ENCODE measurements at regions not wholly inside any gene's neighbourhood (a gene's known extent, or its start where the extent isn't known, plus 50 kb on each side); places are given as distances from the start of the nearest gene placed in this dataset.

- DNase-seq, result no peak
These were observed 50.4 kb upstream of the CIBAR2 start for GRCh38 chr16:85162478-85163277.

- no peak for DNase-seq
These were observed 51.2 kb upstream of the CIBAR2 start for GRCh38 chr16:85163278-85164112.

DNA sequence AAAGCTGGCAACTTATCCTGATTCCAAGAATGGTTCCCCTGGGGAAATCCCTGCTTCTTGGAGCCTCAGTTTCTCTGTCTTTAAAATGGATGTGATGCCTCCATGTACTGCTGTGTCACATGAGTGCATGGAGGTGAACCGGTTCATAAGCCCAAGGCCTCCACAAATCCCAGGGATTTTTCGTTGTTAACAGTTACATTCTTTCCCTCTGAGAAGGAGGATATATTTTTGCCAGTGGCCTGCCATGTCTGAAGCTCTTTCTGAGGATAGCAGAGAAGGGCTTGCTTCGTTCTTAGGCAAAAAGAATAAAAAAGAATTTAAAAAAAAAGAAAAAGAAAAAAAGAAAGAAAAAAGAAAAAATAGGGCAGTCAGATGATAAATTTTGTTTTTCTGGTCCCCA lies 52.2 kb upstream of the CIBAR2 start:
- no peak for DNase-seq

- no peak for DNase-seq
These were observed 52.7 kb upstream of the CIBAR2 start for GRCh38 chr16:85164838-85165516.

GRCh38 chr16:85165781-85166180 lies 53.5 kb upstream of the CIBAR2 start:
- DNase-seq, result no peak

DNA sequence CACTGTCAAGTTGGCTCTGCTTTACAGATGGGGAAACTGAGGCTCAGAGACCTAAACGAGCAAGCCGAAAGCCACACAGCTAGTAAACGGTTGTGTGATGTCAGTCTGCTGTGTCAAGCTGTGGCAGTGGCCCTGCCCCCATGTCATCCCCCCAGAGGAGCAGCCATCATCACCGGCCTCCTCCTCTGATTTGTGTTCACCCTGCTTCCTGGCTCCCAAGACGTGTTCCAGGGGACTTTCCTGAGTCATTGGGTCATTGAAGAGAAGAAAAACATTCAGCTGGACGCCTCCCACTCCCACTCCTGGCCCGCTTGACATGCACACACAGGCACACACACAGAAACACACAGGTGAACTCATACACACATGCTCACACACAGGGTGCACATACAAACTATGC lies 54.0 kb upstream of the CIBAR2 start:
- DNase-seq, result no peak

- DNase-seq, result no peak
These were observed 54.7 kb upstream of the CIBAR2 start for GRCh38 chr16:85166699-85167588.

DNA sequence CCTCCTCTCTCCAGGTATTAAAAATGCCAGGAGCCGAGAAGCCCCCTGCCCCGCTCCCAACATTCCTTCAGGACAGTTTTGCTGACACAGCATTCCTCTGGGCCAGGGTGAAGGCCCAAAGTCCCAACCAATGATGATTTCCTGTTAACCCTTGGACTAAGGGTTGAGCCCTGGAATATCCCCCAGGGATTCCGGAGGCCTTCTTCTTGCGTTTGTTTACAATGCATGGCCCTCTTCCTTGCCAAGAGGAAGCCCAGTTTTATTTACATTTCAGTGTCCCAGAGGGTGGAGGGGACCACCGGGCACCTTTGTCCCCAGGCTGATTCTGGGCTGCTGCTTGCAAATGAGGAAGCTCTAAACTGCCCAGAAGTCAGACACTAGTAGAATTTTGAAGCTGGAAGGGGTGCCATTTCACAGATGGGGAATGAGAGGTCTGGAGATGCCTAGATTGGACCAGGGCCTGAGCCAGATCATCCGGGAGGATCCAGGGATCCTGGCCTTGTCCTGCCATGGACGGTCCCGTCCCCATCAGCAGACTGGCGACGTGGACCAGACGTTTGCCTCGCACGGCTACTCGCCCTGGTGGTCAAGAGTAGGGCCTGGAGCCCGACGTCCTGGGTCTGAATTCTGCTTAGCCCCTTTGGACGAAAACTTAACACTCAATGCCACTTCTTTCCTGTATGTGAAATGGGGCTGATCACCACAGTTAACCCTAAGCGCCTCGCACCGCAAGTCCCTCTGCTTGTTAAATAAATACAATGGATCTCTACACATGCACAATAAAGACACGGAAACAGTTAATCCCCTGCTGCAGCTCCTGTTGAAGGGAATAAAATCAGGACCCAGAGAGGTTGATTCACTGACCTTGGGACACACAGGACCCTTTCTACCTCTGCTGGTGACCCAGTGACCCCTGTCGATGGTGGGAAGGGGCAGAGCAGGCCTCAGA lies 55.6 kb upstream of the CIBAR2 start:
- DNase-seq, result no peak

GRCh38 chr16:85168732-85169256 lies 56.5 kb upstream of the CIBAR2 start:
- peak in 1 of 2 experiments; percentile 44 for DNase-seq

- DNase-seq, result peak in 1 of 2 experiments; percentile 44
These were observed 57.2 kb upstream of the CIBAR2 start for GRCh38 chr16:85169333-85170065.

GRCh38 chr16:85170066-85170491 lies 57.8 kb upstream of the CIBAR2 start:
- no peak for DNase-seq

DNA sequence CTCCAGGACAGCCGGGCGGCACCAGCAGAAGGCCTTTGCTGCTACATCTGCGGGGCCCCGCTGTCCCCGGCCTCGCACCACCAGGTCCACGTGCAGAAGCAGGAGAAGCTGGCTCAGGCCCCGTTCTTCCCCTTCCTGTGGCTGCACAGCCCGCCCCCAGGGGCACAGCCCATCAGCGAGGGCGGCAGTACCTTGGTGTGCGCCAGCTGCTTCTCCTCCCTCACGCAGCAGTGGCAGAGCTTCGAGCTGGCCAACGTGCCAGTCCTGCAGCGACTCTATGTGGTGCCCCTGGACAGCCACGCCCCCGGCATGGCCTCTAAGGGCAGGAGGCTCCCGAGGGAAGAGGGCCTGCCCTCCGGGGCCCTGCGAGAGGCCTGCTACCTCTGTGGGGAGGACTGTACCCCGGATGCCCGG lies 58.3 kb upstream of the CIBAR2 start:
- DNase-seq, result no peak

DNA sequence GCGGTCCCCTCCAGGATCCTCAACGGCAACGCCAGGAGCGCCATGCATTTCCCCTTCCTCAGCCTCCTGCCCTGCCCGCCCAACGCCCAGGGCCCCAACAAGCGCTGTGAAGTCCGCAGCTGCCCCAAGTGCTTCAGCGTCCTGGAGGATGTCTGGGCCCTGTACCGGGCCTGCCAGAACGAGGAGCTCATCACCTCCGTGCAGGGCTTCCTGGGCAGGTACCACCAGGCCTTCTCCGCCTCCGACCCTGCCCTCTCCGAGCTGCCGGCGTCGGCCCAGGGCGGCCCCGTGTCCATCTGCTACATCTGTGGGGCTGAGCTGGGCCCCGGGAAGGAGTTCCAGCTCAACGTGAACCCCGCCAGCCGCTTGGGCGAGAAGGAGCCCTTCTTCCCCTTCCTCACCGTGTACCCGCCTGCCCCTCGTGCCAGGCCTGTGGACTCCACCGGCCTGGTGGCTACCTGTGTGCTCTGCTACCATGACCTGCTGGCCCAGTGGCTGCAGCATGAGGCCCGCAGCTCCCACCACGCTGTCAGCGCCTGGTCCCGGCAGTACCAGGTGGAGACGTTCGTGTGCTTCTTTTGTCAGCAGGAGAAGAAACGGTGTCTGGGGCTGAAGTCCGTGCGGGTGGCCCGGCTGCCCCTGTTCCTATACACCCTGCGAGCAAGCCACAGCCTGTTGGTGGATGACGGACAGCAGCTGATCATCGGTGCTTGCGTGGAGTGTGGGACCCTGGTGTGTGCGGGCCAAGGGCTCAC lies 58.9 kb upstream of the CIBAR2 start:
- no peak for DNase-seq

GRCh38 chr16:85171759-85172454 lies 59.6 kb upstream of the CIBAR2 start:
- no peak for DNase-seq

DNA sequence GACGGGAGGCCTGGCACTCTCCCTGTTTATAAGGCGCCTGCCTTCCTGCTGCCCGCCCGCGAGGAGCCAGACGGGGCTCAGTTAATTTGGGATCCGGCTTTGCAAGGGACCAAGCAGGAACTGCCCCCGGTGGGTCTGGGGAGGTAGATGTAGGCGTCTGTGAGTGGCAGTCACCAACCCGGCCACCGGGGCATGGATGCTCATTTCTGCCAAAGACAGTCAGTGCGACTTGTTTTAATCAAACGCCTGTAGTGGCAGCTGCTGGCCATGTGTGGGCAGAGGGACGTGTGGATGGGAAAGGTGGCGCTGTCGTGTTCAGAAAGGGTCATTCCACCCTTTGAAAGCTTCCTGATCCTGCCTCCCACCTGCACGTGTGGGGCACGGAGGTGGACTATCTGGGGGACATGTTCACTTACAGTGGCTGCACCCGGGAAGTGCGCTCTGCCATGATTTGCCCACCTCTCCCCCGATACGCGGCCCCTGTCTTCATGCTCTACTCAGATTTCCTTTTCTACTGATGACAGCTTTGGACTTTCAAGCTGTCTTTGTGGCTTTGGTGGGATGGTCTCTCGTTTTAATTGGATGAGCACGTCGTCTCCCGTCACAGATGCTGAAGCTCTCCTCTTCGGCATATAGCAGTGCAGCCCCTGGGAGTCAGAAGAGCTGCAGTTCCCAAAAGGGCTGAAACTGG lies 60.3 kb upstream of the CIBAR2 start:
- peak; percentile 39 to 70 for DNase-seq

DNA sequence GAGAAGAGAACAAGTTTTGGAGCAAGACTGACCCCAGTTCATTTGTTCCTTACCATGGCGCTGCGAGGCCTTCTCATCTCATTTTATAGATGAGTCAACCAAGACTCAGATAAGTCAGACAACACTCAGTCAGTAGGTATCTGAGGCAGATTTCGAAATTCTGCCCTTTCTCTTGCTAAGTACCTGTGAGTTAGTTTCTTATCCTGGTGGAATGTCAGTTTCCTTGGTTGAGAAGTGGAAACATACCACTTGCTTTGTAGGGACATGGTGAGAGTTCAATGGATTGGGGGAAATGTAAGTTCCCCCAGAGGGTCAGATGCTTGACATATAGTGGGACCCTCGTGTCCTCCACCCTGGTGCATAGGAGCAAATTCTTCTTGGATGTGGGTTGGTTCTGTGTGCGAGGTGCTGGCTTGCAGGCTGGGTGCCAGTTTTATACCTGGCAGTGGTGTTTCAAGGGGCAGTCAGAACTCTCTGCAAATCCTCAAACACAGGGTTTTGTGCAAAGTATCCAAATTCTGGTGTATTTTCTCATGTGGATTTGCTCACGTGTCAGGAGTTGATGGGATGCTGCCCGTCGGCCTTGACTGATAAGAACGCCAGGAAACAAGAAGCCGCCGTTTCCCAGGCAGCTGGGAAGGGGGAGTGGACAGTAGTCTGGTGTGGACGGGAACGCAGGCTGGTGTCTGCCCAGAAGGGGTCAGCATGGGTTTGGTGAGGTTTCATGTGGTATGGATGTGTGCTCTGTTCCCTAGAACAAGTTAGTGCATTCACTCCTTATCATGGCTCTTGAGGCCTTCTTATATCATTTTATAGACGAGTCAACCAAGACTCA lies 61.1 kb upstream of the CIBAR2 start:
- DNase-seq, result no peak
